ENCODE measurements at regions not wholly inside any gene's neighbourhood (a gene's known extent, or its start where the extent isn't known, plus 50 kb on each side); places are given as distances from the start of the nearest gene placed in this dataset.

DNA sequence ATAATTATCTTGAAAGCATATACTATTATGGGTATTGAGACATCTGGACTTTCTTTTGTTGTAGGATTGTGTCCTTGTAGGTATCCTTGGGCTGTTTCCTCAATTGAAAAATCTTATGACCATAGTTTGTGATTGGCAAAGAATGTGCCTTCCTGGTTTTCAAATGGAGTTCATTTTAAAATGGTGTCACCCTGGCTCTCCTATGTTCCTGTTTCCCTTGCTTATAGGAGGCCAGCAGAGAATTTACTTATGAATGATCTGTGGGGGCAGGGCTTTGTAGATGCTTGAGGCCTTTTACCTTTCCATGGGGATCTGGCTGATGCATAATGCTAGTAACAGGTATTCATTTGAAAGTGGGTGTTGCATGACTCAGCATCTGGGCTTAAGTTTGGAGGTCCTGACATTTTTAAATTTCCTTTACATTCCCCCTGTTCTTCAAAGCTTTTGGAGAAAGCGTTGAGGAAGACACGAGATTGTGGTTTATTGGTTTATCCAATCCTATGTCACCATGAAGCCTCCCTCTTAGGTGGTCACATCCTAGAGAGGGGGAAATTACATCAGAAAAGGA is 135.0 kb upstream of the PROKR2 start:
- no peak for DNase-seq (ENCODE audit: low read depth in 2 of 2)
- TF ChIP-seq CTCF (IDR thresholded peaks at IDR 0.05; ENCODE audit: low read depth, low read length): no peak
- no peak overlapping the region for H3K4me3 ChIP-seq (replicated peaks in 1 of 2; ENCODE audit: low read depth in 2 of 2, low read length in 2 of 2)

- DNase-seq (ENCODE audit: low read depth in 2 of 2): peak; percentile 56 to 62
- peak; percentile 73 for TF ChIP-seq CTCF (IDR thresholded peaks at IDR 0.05; ENCODE audit: low read depth, low read length)
- H3K4me3 ChIP-seq (replicated peaks in 1 of 2; ENCODE audit: low read depth in 2 of 2, low read length in 2 of 2): no peak overlapping the region
These were observed 131.8 kb upstream of the PROKR2 start for GRCh38 chr20:5448449-5449118.

GRCh38 chr20:5447188-5447587 is 130.4 kb upstream of the PROKR2 start:
- no peak for DNase-seq (ENCODE audit: low read depth in 2 of 2)
- no peak for TF ChIP-seq CTCF (IDR thresholded peaks at IDR 0.05; ENCODE audit: low read depth, low read length)
- no peak overlapping the region for H3K4me3 ChIP-seq (replicated peaks in 1 of 2; ENCODE audit: low read depth in 2 of 2, low read length in 2 of 2)

DNA sequence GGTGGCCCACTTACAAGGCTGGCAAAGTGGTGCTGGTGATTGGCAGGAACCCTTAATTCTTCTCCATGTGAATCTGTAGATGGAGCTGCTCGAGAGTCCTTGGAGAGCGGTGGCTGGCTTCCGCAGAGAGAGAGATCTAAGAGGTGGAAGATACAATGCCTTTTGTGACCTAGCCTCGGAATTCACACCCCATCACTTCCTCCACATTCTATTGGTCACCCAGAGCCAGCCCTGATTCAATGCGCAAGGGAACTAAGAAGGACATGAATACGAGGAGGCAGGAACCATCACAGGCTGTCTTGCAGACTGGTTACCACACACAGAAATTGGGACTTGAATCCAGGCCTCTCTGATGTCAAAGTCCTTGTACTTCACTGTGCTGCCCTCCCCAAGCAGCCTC is 128.9 kb upstream of the PROKR2 start:
- H3K4me3 ChIP-seq (replicated peaks in 1 of 2; ENCODE audit: low read depth in 2 of 2, low read length in 2 of 2): no peak overlapping the region
- DNase-seq (ENCODE audit: low read depth in 2 of 2): no peak
- TF ChIP-seq CTCF (IDR thresholded peaks at IDR 0.05; ENCODE audit: low read depth, low read length): no peak

GRCh38 chr20:5442101-5442500 is 125.3 kb upstream of the PROKR2 start:
- H3K4me3 ChIP-seq (replicated peaks in 1 of 2; ENCODE audit: low read depth in 2 of 2, low read length in 2 of 2): no peak overlapping the region
- no peak for TF ChIP-seq CTCF (IDR thresholded peaks at IDR 0.05; ENCODE audit: low read depth, low read length)
- DNase-seq (ENCODE audit: low read depth in 2 of 2): no peak

- no peak for DNase-seq (ENCODE audit: low read depth in 2 of 2)
- no peak overlapping the region for H3K4me3 ChIP-seq (replicated peaks in 1 of 2; ENCODE audit: low read depth in 2 of 2, low read length in 2 of 2)
These were observed 117.4 kb upstream of the PROKR2 start for GRCh38 chr20:5434116-5434515.

More at GRCh38 chr20:5434116-5434515, 117.4 kb upstream of the PROKR2 start:
- no peak for TF ChIP-seq CTCF (IDR thresholded peaks at IDR 0.05; ENCODE audit: low read depth, low read length)
